Endothelial cell of umbilical vein (primary cell): ENCODE measurements at regions not wholly inside any gene's neighbourhood (a gene's known extent, or its start where the extent isn't known, plus 50 kb on each side); places are given as distances from the start of the nearest gene placed in this dataset.

Experiments
- EZH2 ChIP-seq: IDR thresholded peaks from 2 replicates; pipeline ENCODE4 v1.6.1; 2012; ENCODE audit warnings: borderline replicate concordance, low read depth, mild to moderate bottlenecking, moderate library complexity, low read length, inconsistent platforms; ENCODE audit not compliant: severe bottlenecking
- FOS ChIP-seq: IDR thresholded peaks from 2 replicates; pipeline ENCODE4 v1.6.1; 2011; ENCODE audit warnings: mild to moderate bottlenecking, low read length, moderate library complexity, borderline replicate concordance; ENCODE audit not compliant: insufficient read depth
- GATA2 ChIP-seq: IDR thresholded peaks from 2 replicates; pipeline ENCODE4 v1.7.0; 2011; ENCODE audit warnings: low read depth, mild to moderate bottlenecking, moderate library complexity, mixed read lengths, low read length; ENCODE audit not compliant: insufficient read length, insufficient read depth
- JUN ChIP-seq: IDR thresholded peaks from 2 replicates; pipeline ENCODE4 v1.6.1; 2011; ENCODE audit warnings: borderline replicate concordance, low read depth; ENCODE audit not compliant: insufficient read length, insufficient read depth
- MYC ChIP-seq: IDR thresholded peaks from one replicate; pipeline ENCODE4 v1.6.1; 2011; ENCODE audit warnings: mild to moderate bottlenecking, low read depth, low read length
- POLR2A ChIP-seq: IDR thresholded peaks from 2 replicates; pipeline ENCODE4 v1.6.1; 2012; ENCODE audit warnings: low read depth, mild to moderate bottlenecking, control low read depth, low read length
- POLR2AphosphoS5 ChIP-seq: IDR thresholded peaks from 2 replicates; pipeline ENCODE4 v1.6.1; 2012; ENCODE audit warnings: low read depth, mild to moderate bottlenecking, control low read depth, low read length, moderate library complexity; ENCODE audit not compliant: insufficient read depth
- TF ChIP-seq, protein P1 (sequence below), 2 donors: IDR thresholded peaks; 1 replicate in 1 of 2; 2 replicates in 1 of 2; pipeline ENCODE4 v1.5.1; 2011; ENCODE audit warnings: low read length in 2 of 2, mild to moderate bottlenecking in 2 of 2, moderate library complexity in 2 of 2, control low read depth in 1 of 2, inconsistent platforms in 1 of 2, low read depth in 1 of 2; ENCODE audit not compliant: insufficient read depth in 1 of 2; ENCODE audit errors: extremely low read depth in 1 of 2
- TF ChIP-seq, protein P2 (sequence below): IDR thresholded peaks from 2 replicates; pipeline ENCODE4 v1.6.1; 2011; ENCODE audit not compliant: insufficient read depth, insufficient read length

DNA sequence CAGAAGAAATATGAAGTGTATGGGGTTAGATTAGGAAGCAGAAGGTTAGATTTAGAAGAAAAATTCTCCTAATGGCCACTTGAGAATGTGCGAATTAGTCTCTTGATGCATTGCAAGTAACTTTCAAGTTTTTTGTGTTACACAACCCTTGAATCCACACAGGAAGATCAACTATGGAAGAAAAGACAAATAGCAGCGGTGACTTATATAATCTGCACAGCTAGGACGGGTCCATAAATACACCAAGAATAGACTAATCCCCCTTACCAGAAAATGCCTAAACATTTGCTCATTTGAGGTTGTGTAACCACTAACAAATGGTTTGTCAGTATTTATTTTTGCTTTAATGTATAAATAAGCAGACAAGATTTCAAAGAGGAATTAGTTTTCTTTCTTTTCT is 182.6 kb downstream of the TGFB2 start:
- TF ChIP-seq, protein P1, sequence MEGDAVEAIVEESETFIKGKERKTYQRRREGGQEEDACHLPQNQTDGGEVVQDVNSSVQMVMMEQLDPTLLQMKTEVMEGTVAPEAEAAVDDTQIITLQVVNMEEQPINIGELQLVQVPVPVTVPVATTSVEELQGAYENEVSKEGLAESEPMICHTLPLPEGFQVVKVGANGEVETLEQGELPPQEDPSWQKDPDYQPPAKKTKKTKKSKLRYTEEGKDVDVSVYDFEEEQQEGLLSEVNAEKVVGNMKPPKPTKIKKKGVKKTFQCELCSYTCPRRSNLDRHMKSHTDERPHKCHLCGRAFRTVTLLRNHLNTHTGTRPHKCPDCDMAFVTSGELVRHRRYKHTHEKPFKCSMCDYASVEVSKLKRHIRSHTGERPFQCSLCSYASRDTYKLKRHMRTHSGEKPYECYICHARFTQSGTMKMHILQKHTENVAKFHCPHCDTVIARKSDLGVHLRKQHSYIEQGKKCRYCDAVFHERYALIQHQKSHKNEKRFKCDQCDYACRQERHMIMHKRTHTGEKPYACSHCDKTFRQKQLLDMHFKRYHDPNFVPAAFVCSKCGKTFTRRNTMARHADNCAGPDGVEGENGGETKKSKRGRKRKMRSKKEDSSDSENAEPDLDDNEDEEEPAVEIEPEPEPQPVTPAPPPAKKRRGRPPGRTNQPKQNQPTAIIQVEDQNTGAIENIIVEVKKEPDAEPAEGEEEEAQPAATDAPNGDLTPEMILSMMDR (IDR thresholded peaks at IDR 0.05; ENCODE audit: extremely low read depth in 1 of 2, insufficient read depth in 1 of 2, low read depth in 1 of 2, low read length in 2 of 2): no peak
- TF ChIP-seq MYC (no peak), EZH2 (no peak), POLR2A (no peak), POLR2AphosphoS5 (no peak), FOS (no peak), JUN (no peak), GATA2 (no peak)
- TF ChIP-seq, protein P2, sequence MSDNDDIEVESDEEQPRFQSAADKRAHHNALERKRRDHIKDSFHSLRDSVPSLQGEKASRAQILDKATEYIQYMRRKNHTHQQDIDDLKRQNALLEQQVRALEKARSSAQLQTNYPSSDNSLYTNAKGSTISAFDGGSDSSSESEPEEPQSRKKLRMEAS: no peak
